ENCODE measurements at regions not wholly inside any gene's neighbourhood (a gene's known extent, or its start where the extent isn't known, plus 50 kb on each side); places are given as distances from the start of the nearest gene placed in this dataset.
A peak's percentile ranks its signal among the peaks of the same experiment; 100 is the strongest.
"Not testable (repeated sequence)": the region's sequence is repeated elsewhere in the genome, so short reads cannot be mapped to it uniquely, and the experiment has no call there.

- intact Hi-C loops (cut with DNase I) = loop anchor here (5.0 kb wide), 1 partner anchor 374 kb away; no protein-coding TSS in a partner anchor
Observed at GRCh38 chr12:14242825-14243224, 122.7 kb upstream of the ATF7IP start.

GRCh38 chr12:14243941-14244340 lies 121.5 kb upstream of the ATF7IP start:
- intact Hi-C loops (cut with DNase I) = loop anchor here (5.0 kb wide), 1 partner anchor 373 kb away; no protein-coding TSS in a partner anchor
- no peak for DNase-seq (ENCODE audit: low spot score)

More at GRCh38 chr12:14242825-14243224, 122.7 kb upstream of the ATF7IP start:
- not testable (repeated sequence) for DNase-seq (ENCODE audit: low spot score)

GRCh38 chr12:14244876-14245669 lies 120.4 kb upstream of the ATF7IP start:
- intact Hi-C loops (cut with DNase I) = loop anchor here (5.0 kb wide), 1 partner anchor 372 kb away; no protein-coding TSS in a partner anchor

GRCh38 chr12:14247166-14247565 lies 118.3 kb upstream of the ATF7IP start:
- intact Hi-C loops (cut with DNase I) = no loop called here
- no peak for DNase-seq (ENCODE audit: low spot score)

More at GRCh38 chr12:14244876-14245669, 120.4 kb upstream of the ATF7IP start:
- no peak for DNase-seq (ENCODE audit: low spot score)

- DNase-seq (ENCODE audit: low spot score) = no peak
- intact Hi-C loops (cut with DNase I) = no loop called here
Observed at GRCh38 chr12:14249368-14249767, 116.1 kb upstream of the ATF7IP start.

- no peak for DNase-seq (ENCODE audit: low spot score)
- intact Hi-C loops (cut with DNase I) = no loop called here
Observed at GRCh38 chr12:14252697-14253096, 112.8 kb upstream of the ATF7IP start.

GRCh38 chr12:14253496-14253895 lies 112.0 kb upstream of the ATF7IP start:
- no peak for DNase-seq (ENCODE audit: low spot score)
- intact Hi-C loops (cut with DNase I) = no loop called here

GRCh38 chr12:14254781-14255180 lies 110.7 kb upstream of the ATF7IP start:
- DNase-seq (ENCODE audit: low spot score) = no peak
- intact Hi-C loops (cut with DNase I) = loop anchor here (5.0 kb wide), 1 partner anchor 138 kb away; no protein-coding TSS in a partner anchor

GRCh38 chr12:14256121-14256520 lies 109.4 kb upstream of the ATF7IP start:
- DNase-seq (ENCODE audit: low spot score) = no peak
- intact Hi-C loops (cut with DNase I) = loop anchor here (2.0 to 5.0 kb wide), 2 partner anchors 136 to 299 kb away; no protein-coding TSS in a partner anchor

- DNase-seq (ENCODE audit: low spot score) = peak; percentile 91
- intact Hi-C loops (cut with DNase I) = loop anchor here (1.0 to 5.0 kb wide), 4 partner anchors 109 to 298 kb away; partner anchors contain the start of gene ATF7IP
Observed at GRCh38 chr12:14256555-14257169, 108.8 kb upstream of the ATF7IP start.

GRCh38 chr12:14257303-14257733 lies 108.2 kb upstream of the ATF7IP start:
- intact Hi-C loops (cut with DNase I) = loop anchor here (1.0 to 5.0 kb wide), 4 partner anchors 108 to 297 kb away; partner anchors contain the start of gene ATF7IP
- no peak for DNase-seq (ENCODE audit: low spot score)

- intact Hi-C loops (cut with DNase I) = loop anchor here (1.0 to 5.0 kb wide), 4 partner anchors 107 to 297 kb away; partner anchors contain the start of gene ATF7IP
- peak; percentile 98 for DNase-seq (ENCODE audit: low spot score)
Observed at GRCh38 chr12:14257734-14258574, 107.5 kb upstream of the ATF7IP start.

GRCh38 chr12:14258575-14258940 lies 106.9 kb upstream of the ATF7IP start:
- intact Hi-C loops (cut with DNase I) = loop anchor here (5.0 kb wide), 1 partner anchor 134 kb away; no protein-coding TSS in a partner anchor
- no peak for DNase-seq (ENCODE audit: low spot score)

- no peak for DNase-seq (ENCODE audit: low spot score)
- intact Hi-C loops (cut with DNase I) = loop anchor here (5.0 kb wide), 1 partner anchor 133 kb away; no protein-coding TSS in a partner anchor
Observed at GRCh38 chr12:14259481-14260010, 105.9 kb upstream of the ATF7IP start.

GRCh38 chr12:14260011-14260993 lies 105.2 kb upstream of the ATF7IP start:
- DNase-seq (ENCODE audit: low spot score) = peak; percentile 95
- intact Hi-C loops (cut with DNase I) = no loop called here

GRCh38 chr12:14261096-14261495 lies 104.4 kb upstream of the ATF7IP start:
- intact Hi-C loops (cut with DNase I) = no loop called here

GRCh38 chr12:14261861-14262260 lies 103.6 kb upstream of the ATF7IP start:
- intact Hi-C loops (cut with DNase I) = no loop called here
- DNase-seq (ENCODE audit: low spot score) = no peak

More at GRCh38 chr12:14261096-14261495, 104.4 kb upstream of the ATF7IP start:
- DNase-seq (ENCODE audit: low spot score) = no peak
